ENCODE measurements at regions not wholly inside any gene's neighbourhood (a gene's known extent, or its start where the extent isn't known, plus 50 kb on each side); places are given as distances from the start of the nearest gene placed in this dataset.
"Not testable (repeated sequence)": the region's sequence is repeated elsewhere in the genome, so short reads cannot be mapped to it uniquely, and the experiment has no call there.

DNA sequence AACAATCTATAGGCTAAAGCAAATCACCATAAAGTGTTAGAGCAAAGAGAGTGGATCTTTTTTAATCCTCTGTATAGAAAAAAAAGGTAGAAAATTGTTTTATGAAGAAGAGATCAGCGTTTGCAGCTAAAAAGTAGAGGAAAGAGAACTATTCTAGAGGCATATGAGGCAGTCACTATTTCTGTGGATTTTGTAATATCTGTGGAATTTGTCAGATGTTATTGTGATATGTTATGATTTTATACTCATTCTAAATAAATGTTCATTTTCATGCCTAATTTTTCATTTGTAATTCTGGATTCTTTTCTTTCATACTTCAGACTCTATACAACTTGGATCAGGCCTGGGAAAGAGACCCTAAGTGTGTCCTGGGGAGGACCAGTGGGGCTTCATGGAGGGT is 295.0 kb upstream of the LYZL1 start:
- H3K27me3 Mint-ChIP-seq: peaks cover 26% of the 10 kb centered on the region
- H3K4me1 Mint-ChIP-seq: peaks cover 1% of the 10 kb centered on the region
- H3K4me3 Mint-ChIP-seq: no peak overlapping the region
- no peaks in the 10 kb centered on the region for H3K9me3 Mint-ChIP-seq
- DNase-seq: no peak
- no peak overlapping the region for H3K27ac Mint-ChIP-seq
- H3K36me3 Mint-ChIP-seq: no peaks in the 10 kb centered on the region

DNA sequence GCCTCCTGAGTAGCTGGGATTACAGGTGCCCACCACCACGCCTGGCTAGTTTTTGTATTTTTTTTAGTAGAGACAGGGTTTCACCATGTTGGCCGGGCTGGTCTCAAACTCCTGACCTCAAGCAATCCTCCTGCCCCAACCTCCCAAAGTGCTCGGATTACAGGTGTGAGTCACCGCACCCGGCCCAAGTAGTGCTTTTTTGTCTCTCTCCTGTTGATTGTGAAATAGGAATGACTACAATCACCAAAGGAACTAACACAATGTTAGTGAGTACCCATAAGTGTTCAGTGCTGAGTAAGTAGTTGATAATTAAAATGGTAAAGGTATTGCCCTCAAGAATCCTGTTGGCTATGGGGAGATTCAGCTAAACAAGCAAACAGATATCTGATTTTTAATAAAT is 294.1 kb upstream of the LYZL1 start:
- peaks cover 20% of the 10 kb centered on the region for H3K27me3 Mint-ChIP-seq
- not testable (repeated sequence) for DNase-seq, H3K4me3 Mint-ChIP-seq, H3K9me3 Mint-ChIP-seq, H3K27ac Mint-ChIP-seq, H3K4me1 Mint-ChIP-seq, H3K36me3 Mint-ChIP-seq

DNA sequence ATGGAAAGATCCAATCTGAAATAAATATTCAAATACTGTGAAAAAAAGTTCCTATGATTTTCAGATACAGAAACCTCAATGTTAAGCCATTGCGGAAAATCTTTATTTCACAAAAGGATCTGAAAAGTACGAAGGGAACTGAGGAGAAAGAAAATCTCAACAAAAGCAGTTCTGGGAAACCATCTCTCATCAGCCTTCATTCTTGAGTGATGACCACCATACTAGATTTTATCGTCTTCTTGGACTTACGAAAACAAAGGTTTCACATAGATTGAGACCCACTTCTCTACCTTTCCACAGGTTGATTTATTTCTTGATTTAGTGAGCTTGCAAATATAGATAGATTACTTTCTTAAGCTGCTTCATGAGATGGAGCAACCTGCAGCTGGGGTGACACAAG is 293.4 kb upstream of the LYZL1 start:
- peaks cover 1% of the 10 kb centered on the region for H3K4me1 Mint-ChIP-seq
- H3K27me3 Mint-ChIP-seq: peaks cover 20% of the 10 kb centered on the region
- no peaks in the 10 kb centered on the region for H3K36me3 Mint-ChIP-seq
- no peak overlapping the region for H3K4me3 Mint-ChIP-seq
- H3K9me3 Mint-ChIP-seq: no peaks in the 10 kb centered on the region
- H3K27ac Mint-ChIP-seq: no peak overlapping the region
- no peak for DNase-seq

DNA sequence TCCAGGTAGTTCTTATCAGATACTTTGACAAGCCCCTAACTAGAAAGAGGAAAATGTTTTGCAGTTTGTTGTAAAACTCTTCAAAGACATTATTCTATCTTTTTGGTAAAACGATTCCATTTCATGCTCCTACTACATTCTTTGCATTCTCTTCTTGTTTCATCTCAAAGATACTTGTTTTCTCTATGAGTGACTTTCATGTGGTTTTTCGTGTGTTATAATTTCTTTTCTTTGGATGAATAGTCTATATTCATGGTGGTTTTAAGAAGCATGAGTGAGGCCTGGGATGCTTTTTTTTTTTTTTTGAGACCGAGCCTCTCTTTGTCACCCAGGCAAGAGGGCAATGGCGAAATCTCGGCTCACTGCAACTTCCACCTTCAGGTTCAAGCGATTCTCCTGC is 292.5 kb upstream of the LYZL1 start:
- Mint-ChIP-seq H3K4me3 (no peak overlapping the region), H3K27ac (no peak overlapping the region), H3K27me3 (peaks cover 20% of the 10 kb centered on the region), H3K4me1 (peaks cover 1% of the 10 kb centered on the region), H3K36me3 (no peaks in the 10 kb centered on the region), H3K9me3 (no peaks in the 10 kb centered on the region)
- no peak for DNase-seq

DNA sequence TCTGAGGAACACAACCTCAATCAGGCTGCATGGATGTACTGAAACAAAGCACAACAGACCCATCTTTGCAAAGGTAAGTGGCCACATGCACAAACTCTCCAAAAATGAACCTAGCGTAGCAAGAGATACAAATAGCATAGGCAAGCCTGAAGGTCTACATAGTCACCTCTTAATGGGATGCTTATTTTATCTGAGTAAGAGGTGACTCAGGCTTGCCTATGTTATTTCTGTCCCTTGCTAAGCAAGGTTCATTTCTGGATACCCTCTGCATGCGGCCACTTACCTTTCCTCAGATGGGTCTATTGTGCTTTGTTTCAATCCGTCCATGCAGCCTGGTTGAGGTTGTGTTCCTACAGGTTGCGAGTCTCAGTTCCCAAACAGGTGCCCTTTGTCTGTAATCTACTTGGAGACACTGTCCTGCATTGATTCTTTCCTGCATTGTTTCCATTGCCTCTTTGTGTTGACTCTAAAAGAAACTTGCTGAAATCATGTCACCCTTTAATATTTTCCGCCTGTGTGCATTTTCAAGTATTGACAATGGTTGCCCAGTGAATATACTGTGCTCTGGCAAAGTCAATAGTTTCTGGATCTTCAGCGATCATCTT is 291.8 kb upstream of the LYZL1 start:
- Mint-ChIP-seq H3K4me1 (peaks cover 1% of the 10 kb centered on the region), H3K27me3 (peaks cover 20% of the 10 kb centered on the region), H3K36me3 (no peaks in the 10 kb centered on the region), H3K27ac (no peak overlapping the region), H3K9me3 (no peaks in the 10 kb centered on the region), H3K4me3 (no peak overlapping the region)
- DNase-seq: no peak

DNA sequence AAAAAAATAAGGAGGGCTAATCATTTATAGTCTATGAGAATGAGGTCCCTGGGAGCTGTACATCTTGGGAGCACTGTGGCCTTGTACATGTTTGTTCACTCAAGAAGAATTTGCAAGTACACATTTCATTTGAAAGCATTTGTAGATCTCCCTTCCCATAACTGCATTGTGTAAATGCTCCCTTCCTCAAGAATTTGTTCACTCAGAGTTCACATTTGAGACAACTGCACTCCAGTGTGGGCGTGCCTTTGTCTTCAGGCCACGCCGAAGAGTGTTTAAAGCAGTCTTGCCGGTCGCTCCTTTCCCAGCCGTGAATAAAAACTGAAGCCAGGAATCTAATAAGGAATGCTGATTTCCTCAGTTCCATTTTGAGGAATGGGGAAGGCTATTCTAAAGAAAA is 291.1 kb upstream of the LYZL1 start:
- H3K36me3 Mint-ChIP-seq: no peaks in the 10 kb centered on the region
- peaks cover 21% of the 10 kb centered on the region for H3K27me3 Mint-ChIP-seq
- H3K9me3 Mint-ChIP-seq: no peaks in the 10 kb centered on the region
- DNase-seq: no peak
- H3K4me3 Mint-ChIP-seq: no peak overlapping the region
- peaks cover 1% of the 10 kb centered on the region for H3K4me1 Mint-ChIP-seq
- no peak overlapping the region for H3K27ac Mint-ChIP-seq

DNA sequence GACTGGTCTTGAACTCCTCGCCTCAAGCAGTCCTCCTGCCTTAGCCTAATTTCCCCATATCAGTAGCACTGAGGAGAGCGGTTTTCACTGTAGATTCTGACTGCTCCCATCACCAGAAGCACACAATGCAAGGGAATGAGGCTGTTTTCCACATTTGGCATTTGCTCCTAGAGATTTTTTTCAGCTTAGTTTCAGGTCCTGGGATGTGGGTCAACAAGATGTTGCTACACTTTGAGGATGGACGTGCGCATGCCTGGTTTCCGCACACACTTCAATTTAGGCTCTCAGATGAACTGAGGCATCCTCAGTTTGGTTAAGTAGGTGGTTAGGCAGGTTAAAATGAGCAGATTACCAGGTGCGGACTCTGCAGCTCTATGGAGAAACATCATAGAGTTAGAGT is 287.1 kb upstream of the LYZL1 start:
- Mint-ChIP-seq H3K4me1 (no peaks in the 10 kb centered on the region), H3K9me3 (no peaks in the 10 kb centered on the region), H3K27me3 (peaks cover 8% of the 10 kb centered on the region), H3K27ac (no peak overlapping the region), H3K36me3 (no peaks in the 10 kb centered on the region), H3K4me3 (no peak overlapping the region)
- DNase-seq: no peak

DNA sequence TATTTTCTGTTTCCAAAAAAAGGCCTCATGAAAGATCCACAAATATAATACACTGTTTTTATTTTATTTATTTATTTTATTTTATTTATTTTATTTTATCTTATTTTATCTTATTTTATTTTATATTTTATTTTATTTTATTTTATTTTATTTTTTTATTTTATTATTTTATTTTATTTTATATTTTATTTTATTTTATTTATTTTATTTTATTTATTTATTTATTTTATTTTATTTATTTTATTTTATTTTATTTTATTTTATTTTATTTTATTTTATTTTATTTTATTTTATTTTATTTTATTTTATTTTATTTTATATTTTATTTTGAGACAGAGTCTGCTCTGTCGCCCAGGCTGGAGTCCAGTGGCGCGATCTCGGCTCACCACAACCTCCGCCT is 285.9 kb upstream of the LYZL1 start:
- H3K4me3 Mint-ChIP-seq, H3K36me3 Mint-ChIP-seq: not testable (repeated sequence)

DNA sequence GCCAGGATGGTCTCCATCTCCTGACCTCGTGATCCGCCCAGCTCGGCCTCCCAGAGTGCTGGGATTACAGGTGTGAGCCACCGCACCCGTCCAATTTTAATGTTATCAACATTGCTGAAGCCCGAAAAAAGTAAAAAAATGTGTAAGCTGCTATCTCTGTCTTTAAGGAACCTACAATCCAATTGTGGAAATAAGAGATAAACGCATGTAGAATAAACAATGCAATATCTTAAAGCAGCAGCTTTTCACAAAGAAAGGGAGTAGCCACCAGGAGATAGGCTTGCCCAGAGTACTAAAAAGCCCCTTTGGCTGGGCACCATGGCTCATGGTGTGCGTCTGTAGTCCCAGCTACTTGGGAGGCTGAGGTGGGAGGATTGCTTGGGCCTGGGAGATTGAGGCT is 282.9 kb upstream of the LYZL1 start:
- H3K9me3 Mint-ChIP-seq: no peaks in the 10 kb centered on the region
- H3K4me3 Mint-ChIP-seq: no peak overlapping the region
- H3K4me1 Mint-ChIP-seq: no peaks in the 10 kb centered on the region
- no peak overlapping the region for H3K27ac Mint-ChIP-seq
- peaks cover 5% of the 10 kb centered on the region for H3K27me3 Mint-ChIP-seq
- no peaks in the 10 kb centered on the region for H3K36me3 Mint-ChIP-seq
- no peak for DNase-seq

More for the DNA sequence above, 285.9 kb upstream of the LYZL1 start:
- not testable (repeated sequence) for H3K27ac Mint-ChIP-seq, DNase-seq, H3K4me1 Mint-ChIP-seq, H3K27me3 Mint-ChIP-seq, H3K9me3 Mint-ChIP-seq

DNA sequence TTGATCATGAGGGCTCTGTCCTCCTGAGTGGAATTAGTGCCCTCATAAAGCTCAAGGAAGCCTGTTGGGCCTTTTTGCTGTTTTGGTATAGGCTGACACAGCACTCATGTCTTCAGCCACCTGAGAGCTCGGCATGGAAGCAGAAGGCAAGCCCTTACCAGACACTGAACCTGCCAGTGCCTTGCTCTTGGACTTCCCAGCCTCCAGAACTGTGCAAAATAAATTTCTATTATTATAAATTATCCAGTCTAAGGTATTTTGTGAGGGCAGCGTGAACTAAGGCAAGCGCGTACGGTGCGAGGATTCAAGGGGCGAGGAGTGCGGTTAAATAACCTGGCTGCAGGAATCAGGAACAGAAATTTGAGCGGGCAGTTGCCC is 281.5 kb upstream of the LYZL1 start:
- Mint-ChIP-seq H3K9me3 (no peaks in the 10 kb centered on the region), H3K4me1 (no peaks in the 10 kb centered on the region), H3K4me3 (no peak overlapping the region), H3K27me3 (peaks cover 4% of the 10 kb centered on the region), H3K27ac (no peak overlapping the region), H3K36me3 (no peaks in the 10 kb centered on the region)
- no peak for DNase-seq

DNA sequence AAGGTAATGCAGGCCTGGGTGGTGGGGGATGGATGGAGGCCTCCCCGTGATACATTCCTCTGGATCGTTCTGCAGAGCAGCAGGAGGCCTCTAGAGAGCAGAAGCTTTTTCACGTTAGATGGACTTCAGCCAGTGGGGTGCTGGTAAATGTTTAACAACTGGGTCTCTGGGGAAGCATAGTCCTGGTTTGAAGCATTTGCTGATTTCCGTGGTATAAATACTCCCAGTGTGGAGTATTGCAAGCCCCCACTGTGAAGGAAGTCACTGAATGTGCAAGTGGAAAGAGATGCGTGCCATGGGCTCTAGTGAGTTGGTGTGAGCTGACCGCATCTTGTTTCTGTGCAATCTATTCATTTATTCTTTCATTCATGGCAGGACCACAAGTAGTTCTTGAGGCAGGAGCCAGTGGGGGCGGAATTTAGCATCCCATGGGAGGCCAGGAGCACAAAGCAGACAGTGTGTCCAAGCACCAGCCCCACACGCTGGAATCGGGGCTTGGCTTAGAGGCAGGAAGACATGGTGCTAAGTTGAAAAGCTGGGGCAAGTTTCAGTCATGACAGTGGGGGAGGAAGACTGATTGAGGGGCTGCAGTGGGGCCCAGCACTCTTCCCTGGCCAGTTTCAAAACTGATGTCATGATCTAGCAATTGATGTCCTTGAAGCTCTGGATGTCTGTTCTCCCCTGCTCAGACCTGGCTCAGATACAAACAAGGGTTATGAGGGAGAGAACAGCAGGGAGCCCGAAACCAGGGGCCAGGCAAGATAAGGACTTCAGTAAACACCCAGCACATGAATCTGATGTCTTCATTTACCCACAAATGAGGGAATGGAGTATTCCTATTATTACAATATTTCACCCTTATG is 280.9 kb upstream of the LYZL1 start:
- no peaks in the 10 kb centered on the region for H3K9me3 Mint-ChIP-seq
- no peaks in the 10 kb centered on the region for H3K36me3 Mint-ChIP-seq
- DNase-seq: no peak
- no peak overlapping the region for H3K4me3 Mint-ChIP-seq
- no peak overlapping the region for H3K27ac Mint-ChIP-seq
- no peaks in the 10 kb centered on the region for H3K27me3 Mint-ChIP-seq
- H3K4me1 Mint-ChIP-seq: no peaks in the 10 kb centered on the region

DNA sequence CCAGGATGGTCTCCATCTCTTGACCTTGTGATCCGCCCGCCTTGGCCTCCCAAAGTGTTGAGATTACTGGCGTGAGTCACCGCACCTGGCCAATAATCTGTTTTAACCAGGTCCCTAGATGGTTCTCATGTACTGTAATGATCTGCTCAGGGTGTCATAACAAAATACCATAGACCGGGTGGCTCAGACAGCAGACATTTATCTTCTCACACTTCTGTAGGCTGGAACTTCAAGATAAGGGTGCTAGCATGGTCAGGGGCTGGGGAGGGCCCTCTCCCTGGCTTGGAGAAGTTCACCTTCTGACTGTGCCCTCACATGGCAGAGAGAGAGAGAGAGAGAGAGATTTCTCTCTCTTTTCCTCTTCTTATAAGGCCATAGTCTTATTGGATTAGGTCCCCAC is 279.4 kb upstream of the LYZL1 start:
- no peaks in the 10 kb centered on the region for H3K27me3 Mint-ChIP-seq
- H3K36me3 Mint-ChIP-seq: no peaks in the 10 kb centered on the region
- H3K4me3 Mint-ChIP-seq: no peak overlapping the region
- no peak for DNase-seq
- H3K9me3 Mint-ChIP-seq: no peaks in the 10 kb centered on the region
- no peaks in the 10 kb centered on the region for H3K4me1 Mint-ChIP-seq
- no peak overlapping the region for H3K27ac Mint-ChIP-seq

DNA sequence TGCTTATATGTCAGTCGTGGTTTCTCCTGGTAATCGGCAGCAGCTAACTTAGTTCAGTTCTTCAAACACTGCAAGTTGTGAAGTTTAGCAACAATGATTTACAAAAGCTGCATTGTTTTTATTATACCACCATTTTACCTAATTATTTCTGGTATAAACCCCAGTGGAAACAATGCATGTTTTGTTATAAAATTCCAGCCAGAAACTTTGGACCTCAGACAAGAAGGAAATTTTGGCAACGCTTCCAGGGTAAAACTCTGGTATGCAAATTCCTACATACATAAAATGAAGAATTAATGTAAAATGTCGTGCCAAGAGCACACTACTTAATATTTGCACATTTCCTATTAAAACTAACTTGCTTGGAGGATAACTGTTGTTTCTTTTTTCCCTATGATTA is 277.4 kb upstream of the LYZL1 start:
- Mint-ChIP-seq H3K9me3 (no peaks in the 10 kb centered on the region), H3K4me1 (no peaks in the 10 kb centered on the region), H3K27ac (no peak overlapping the region), H3K36me3 (no peaks in the 10 kb centered on the region), H3K4me3 (no peak overlapping the region), H3K27me3 (peaks cover 14% of the 10 kb centered on the region)
- DNase-seq: no peak

DNA sequence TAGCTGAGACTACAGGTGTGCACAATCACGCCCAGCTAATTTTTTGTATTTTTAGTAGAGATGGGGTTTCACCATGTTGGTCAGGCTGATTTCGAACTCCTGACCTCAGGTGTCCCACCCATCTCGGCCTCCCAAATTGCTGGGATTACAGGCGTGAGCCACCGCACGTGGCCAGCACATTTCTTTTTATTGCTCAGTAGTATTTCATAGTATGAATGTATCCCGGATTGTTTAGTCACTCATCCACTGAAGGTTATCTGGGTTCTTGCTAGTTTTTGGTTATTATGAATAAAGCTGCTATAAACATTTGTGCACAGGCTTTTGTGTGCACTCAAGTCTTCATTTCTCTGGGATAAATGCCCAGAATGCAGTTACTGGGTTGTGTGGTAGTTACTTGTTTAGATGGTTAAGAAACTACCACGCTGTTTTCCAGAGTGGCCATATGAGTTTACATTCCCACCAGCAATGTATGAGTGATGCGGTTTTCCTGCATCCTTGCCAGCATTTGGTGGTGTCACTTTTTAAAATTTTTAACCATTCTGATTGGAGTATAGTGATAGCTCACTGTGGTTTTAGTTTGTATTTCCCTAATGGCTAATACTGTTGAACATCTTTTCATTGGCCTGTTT is 275.8 kb upstream of the LYZL1 start:
- DNase-seq: no peak
- H3K27ac Mint-ChIP-seq: no peak overlapping the region
- no peaks in the 10 kb centered on the region for H3K9me3 Mint-ChIP-seq
- H3K4me3 Mint-ChIP-seq: no peak overlapping the region
- peaks cover 27% of the 10 kb centered on the region for H3K27me3 Mint-ChIP-seq
- no peaks in the 10 kb centered on the region for H3K4me1 Mint-ChIP-seq
- no peaks in the 10 kb centered on the region for H3K36me3 Mint-ChIP-seq

DNA sequence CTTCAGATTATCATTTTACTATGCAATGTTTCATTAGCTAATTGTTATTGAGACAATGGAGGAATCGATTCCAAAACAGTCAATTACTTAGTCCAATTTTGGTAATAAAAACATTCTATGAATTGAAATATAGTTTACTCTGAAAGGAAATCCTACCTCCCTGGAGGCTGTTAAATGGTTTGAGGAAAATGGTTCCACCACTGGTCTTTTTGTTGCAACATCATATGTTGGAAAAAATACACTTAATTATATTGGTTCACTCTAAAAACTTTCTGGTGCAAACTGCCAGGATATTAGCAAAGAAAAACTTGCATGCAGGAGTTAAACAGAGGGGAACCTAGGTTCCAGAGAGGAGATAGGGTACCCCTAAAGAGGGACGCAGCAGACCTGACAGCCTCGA is 267.3 kb upstream of the LYZL1 start:
- H3K36me3 Mint-ChIP-seq: no peaks in the 10 kb centered on the region
- no peaks in the 10 kb centered on the region for H3K9me3 Mint-ChIP-seq
- H3K4me3 Mint-ChIP-seq: no peak overlapping the region
- DNase-seq: no peak
- H3K27me3 Mint-ChIP-seq: peaks cover 16% of the 10 kb centered on the region
- H3K27ac Mint-ChIP-seq: no peak overlapping the region
- no peaks in the 10 kb centered on the region for H3K4me1 Mint-ChIP-seq

DNA sequence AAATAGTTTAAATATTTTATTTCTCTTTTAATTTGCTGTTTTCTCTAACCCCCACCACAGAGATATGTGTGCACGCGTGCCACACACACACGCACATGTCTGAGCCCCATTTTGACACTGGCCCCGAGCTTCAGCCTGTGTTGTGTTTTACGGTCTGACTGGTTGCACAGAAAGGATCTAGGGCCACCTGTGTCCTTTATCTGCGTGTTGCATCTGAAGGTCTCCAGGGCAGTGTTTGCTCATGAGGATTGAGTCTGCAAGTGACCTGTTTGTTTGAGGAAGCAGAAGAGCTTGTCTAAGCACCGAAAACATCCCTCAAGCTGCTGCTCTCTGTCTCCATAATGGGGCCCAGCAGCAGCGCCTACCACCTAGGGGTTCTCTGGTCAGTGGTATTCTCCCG is 266.4 kb upstream of the LYZL1 start:
- no peak overlapping the region for H3K27ac Mint-ChIP-seq
- H3K9me3 Mint-ChIP-seq: no peaks in the 10 kb centered on the region
- H3K4me3 Mint-ChIP-seq: no peak overlapping the region
- no peaks in the 10 kb centered on the region for H3K36me3 Mint-ChIP-seq
- no peaks in the 10 kb centered on the region for H3K4me1 Mint-ChIP-seq
- H3K27me3 Mint-ChIP-seq: peaks cover 8% of the 10 kb centered on the region
- DNase-seq: no peak
